CD4-positive, alpha-beta T cell (primary cell): ENCODE measurements at regions not wholly inside any gene's neighbourhood (a gene's known extent, or its start where the extent isn't known, plus 50 kb on each side); places are given as distances from the start of the nearest gene placed in this dataset.

Source experiments
- ATAC-seq: fragments of 200-7000 bp; cut with Tn5 transposase; one replicate; pipeline ENCODE4 v1.10.0; 2022; ENCODE audit warnings: mild to moderate bottlenecking; ENCODE audit not compliant: poor library complexity
- CTCF ChIA-PET: fragments of 350-600 bp; sonication (Branson Sonifier 250); formaldehyde crosslinking; loops from one replicate; lab custom pipeline; 2021; ENCODE audit warnings: antibody characterized with exemption, inconsistent platforms; lab: Charles Lee
- POLR2A ChIA-PET: fragments of 350-600 bp; sonication (Branson Sonifier 250); formaldehyde crosslinking; loops from one replicate; lab custom pipeline; 2021; ENCODE audit warnings: antibody characterized with exemption, inconsistent platforms; lab: Charles Lee
- DNase-seq, 14 experiments: peaks; one replicate each; pipeline ENCODE4 v3.0.0-alpha.2; 2013 to 2020; ENCODE audit warnings: mixed read lengths in 2 of 14
- H3K27ac ChIP-seq, 2 donors: one replicate each; pipeline versions ENCODE4 v1.5.1 to v1.7.0; 2013; ENCODE audit warnings: low read length in 2 of 2, low read depth in 1 of 2, mild to moderate bottlenecking in 1 of 2
- H3K27me3 ChIP-seq, 2 experiments: 1 replicate in 1 of 2; 2 replicates in 1 of 2; pipeline versions ENCODE4 v1.6.1 to v1.7.0; 2013; ENCODE audit warnings: low read length in 2 of 2, control low read depth in 1 of 2, mild to moderate bottlenecking in 1 of 2, moderate library complexity in 1 of 2; ENCODE audit not compliant: insufficient read depth in 2 of 2, control insufficient read depth in 1 of 2
- H3K36me3 ChIP-seq: one replicate; pipeline ENCODE4 v1.6.1; 2013; ENCODE audit warnings: low read length, control low read depth; ENCODE audit not compliant: insufficient read depth
- H3K4me1 ChIP-seq: one replicate; pipeline ENCODE4 v1.6.1; 2013; ENCODE audit warnings: low read length, control low read depth; ENCODE audit not compliant: insufficient read depth
- H3K4me3 ChIP-seq: one replicate; pipeline ENCODE4 v1.5.1; 2013; ENCODE audit warnings: mild to moderate bottlenecking, low read length, moderate library complexity
- H3K9me3 ChIP-seq, 2 experiments: 1 replicate in 1 of 2; 2 replicates in 1 of 2; pipeline versions ENCODE4 v1.6.1 to v1.7.0; 2013; ENCODE audit warnings: low read length in 2 of 2, mild to moderate bottlenecking in 2 of 2, control low read depth in 1 of 2, moderate library complexity in 1 of 2; ENCODE audit not compliant: control insufficient read depth in 1 of 2, insufficient read depth in 1 of 2
- H3K27ac Mint-ChIP-seq: one replicate; pipeline ENCODE4 v1.8.0; 2020; ENCODE audit warnings: mixed read lengths
- H3K27me3 Mint-ChIP-seq: one replicate; pipeline ENCODE4 v1.8.0; 2021; ENCODE audit warnings: mixed read lengths
- H3K36me3 Mint-ChIP-seq: one replicate; pipeline ENCODE4 v1.8.0; 2021; ENCODE audit warnings: low read depth, mixed read lengths
- H3K4me1 Mint-ChIP-seq: one replicate; pipeline ENCODE4 v1.8.0; 2021; ENCODE audit warnings: low read depth, mixed read lengths
- H3K4me3 Mint-ChIP-seq: one replicate; pipeline ENCODE4 v1.8.0; 2020; ENCODE audit warnings: mild to moderate bottlenecking, mixed read lengths
- H3K9me3 Mint-ChIP-seq: one replicate; pipeline ENCODE4 v1.8.0; 2020; ENCODE audit warnings: mixed read lengths
- intact Hi-C, 2 experiments: fragments of 100-400 bp; cut with DNase I in 1 of 2; cut with micrococcal nuclease in 1 of 2; formaldehyde crosslinking; loops; one replicate each; pipeline versions ENCODE4 v1.15.1 to v1.9.0; 2023 to 2025; cut with DNase I, micrococcal nuclease
- TF ChIP-seq, protein P1 (sequence below): fragments of 200-600 bp; IDR thresholded peaks from one replicate; pipeline ENCODE4 v1.8.0; 2022; ENCODE audit warnings: antibody characterized with exemption, mild to moderate bottlenecking

DNA sequence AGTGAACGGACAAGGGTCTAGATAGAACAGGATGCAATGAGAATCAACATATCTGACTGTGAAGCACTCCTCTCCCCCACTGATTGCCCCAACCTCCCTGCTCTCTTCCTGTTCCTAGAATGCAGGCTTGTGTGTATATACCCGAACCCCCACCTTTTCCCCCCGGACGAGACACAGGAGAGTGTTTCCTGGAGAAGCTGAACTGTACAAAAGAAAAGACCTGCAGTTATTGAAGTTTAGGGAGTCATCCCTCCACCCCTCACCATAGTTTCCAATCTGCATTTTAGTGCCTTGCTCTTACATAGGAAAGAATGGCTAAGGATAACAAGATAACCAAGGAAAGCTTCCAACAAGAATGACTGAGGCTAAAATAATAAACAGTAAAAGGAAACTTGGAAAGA is 55.5 kb upstream of the PDE10A start:
- ATAC-seq (no peak), DNase-seq (no peak)
- peaks cover 0 to 2% of the 10 kb centered on the region in 2 experiments for H3K27me3 ChIP-seq
- Mint-ChIP-seq H3K27me3 (no peaks in the 10 kb centered on the region), H3K9me3 (no peaks in the 10 kb centered on the region), H3K27ac (no peak overlapping the region), H3K36me3 (no peaks in the 10 kb centered on the region), H3K4me3 (no peak overlapping the region), H3K4me1 (no peaks in the 10 kb centered on the region)
- H3K9me3 ChIP-seq = peaks cover 0 to 11% of the 10 kb centered on the region in 2 experiments
- H3K36me3 ChIP-seq = no peaks in the 10 kb centered on the region
- TF ChIP-seq, protein P1, sequence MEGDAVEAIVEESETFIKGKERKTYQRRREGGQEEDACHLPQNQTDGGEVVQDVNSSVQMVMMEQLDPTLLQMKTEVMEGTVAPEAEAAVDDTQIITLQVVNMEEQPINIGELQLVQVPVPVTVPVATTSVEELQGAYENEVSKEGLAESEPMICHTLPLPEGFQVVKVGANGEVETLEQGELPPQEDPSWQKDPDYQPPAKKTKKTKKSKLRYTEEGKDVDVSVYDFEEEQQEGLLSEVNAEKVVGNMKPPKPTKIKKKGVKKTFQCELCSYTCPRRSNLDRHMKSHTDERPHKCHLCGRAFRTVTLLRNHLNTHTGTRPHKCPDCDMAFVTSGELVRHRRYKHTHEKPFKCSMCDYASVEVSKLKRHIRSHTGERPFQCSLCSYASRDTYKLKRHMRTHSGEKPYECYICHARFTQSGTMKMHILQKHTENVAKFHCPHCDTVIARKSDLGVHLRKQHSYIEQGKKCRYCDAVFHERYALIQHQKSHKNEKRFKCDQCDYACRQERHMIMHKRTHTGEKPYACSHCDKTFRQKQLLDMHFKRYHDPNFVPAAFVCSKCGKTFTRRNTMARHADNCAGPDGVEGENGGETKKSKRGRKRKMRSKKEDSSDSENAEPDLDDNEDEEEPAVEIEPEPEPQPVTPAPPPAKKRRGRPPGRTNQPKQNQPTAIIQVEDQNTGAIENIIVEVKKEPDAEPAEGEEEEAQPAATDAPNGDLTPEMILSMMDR = no peak
- H3K4me3 ChIP-seq = no peak overlapping the region
- intact Hi-C loops = no loop called here
- H3K4me1 ChIP-seq = no peaks in the 10 kb centered on the region
- POLR2A ChIA-PET = no interaction called here
- no peak overlapping the region for H3K27ac ChIP-seq
- CTCF ChIA-PET = no interaction called here

GRCh38 chr6:165717732-165718465 is 54.9 kb upstream of the PDE10A start:
- no peak for DNase-seq
- no peak overlapping the region for H3K27ac Mint-ChIP-seq
- CTCF ChIA-PET = no interaction called here

GRCh38 chr6:165716886-165717285 is 53.8 kb upstream of the PDE10A start:
- H3K27me3 ChIP-seq = peaks cover 0 to 2% of the 10 kb centered on the region in 2 experiments
- no peaks in the 10 kb centered on the region for H3K36me3 ChIP-seq
- ChIA-PET CTCF (no interaction called here), POLR2A (no interaction called here)
- no peaks in the 10 kb centered on the region for H3K27me3 Mint-ChIP-seq
- DNase-seq = no peak
- ATAC-seq = no peak
- H3K36me3 Mint-ChIP-seq = no peaks in the 10 kb centered on the region
- H3K4me3 ChIP-seq = no peak overlapping the region
- H3K4me1 ChIP-seq = no peaks in the 10 kb centered on the region
- no peak overlapping the region for H3K27ac ChIP-seq
- TF ChIP-seq, protein P1 = no peak
- intact Hi-C loops = no loop called here
- peaks cover 0 to 11% of the 10 kb centered on the region in 2 experiments for H3K9me3 ChIP-seq
- H3K9me3 Mint-ChIP-seq = no peaks in the 10 kb centered on the region
- H3K4me3 Mint-ChIP-seq = no peak overlapping the region
- H3K4me1 Mint-ChIP-seq = no peaks in the 10 kb centered on the region
- no peak overlapping the region for H3K27ac Mint-ChIP-seq

More at GRCh38 chr6:165717732-165718465, 54.9 kb upstream of the PDE10A start:
- Mint-ChIP-seq H3K27me3 (no peaks in the 10 kb centered on the region), H3K4me3 (no peak overlapping the region), H3K4me1 (no peaks in the 10 kb centered on the region), H3K36me3 (no peaks in the 10 kb centered on the region), H3K9me3 (no peaks in the 10 kb centered on the region)
- no peak for ATAC-seq
- no peaks in the 10 kb centered on the region for H3K4me1 ChIP-seq
- no peak overlapping the region for H3K27ac ChIP-seq
- POLR2A ChIA-PET = no interaction called here
- intact Hi-C loops = no loop called here
- peaks cover 0 to 2% of the 10 kb centered on the region in 2 experiments for H3K27me3 ChIP-seq
- H3K9me3 ChIP-seq = peaks cover 0 to 11% of the 10 kb centered on the region in 2 experiments
- TF ChIP-seq, protein P1 = no peak
- H3K36me3 ChIP-seq = no peaks in the 10 kb centered on the region
- H3K4me3 ChIP-seq = no peak overlapping the region
